Stimulated activated memory B cell treated with anti-CD40 and anti-IgM and Interleukin-4, amounts not matched to agents 10 μg/mL and 1 μg/mL and 100 μg/mL, for 72 hours (primary cell): ENCODE measurements at regions not wholly inside any gene's neighbourhood (a gene's known extent, or its start where the extent isn't known, plus 50 kb on each side); places are given as distances from the start of the nearest gene placed in this dataset.

Source experiments
- ATAC-seq: fragments of 150-1000 bp; cut with Tn5 transposase; 2 replicates; pipeline ENCODE4 v1.10.0; 2021
- H3K27ac Mint-ChIP-seq: one replicate; pipeline ENCODE4 v1.8.0; 2022; ENCODE audit warnings: mild to moderate bottlenecking, mixed read lengths
- H3K27me3 Mint-ChIP-seq: one replicate; pipeline ENCODE4 v1.8.0; 2022; ENCODE audit warnings: mixed read lengths
- H3K36me3 Mint-ChIP-seq: one replicate; pipeline ENCODE4 v1.8.0; 2022; ENCODE audit warnings: mixed read lengths
- H3K4me1 Mint-ChIP-seq: one replicate; pipeline ENCODE4 v1.8.0; 2022; ENCODE audit warnings: mixed read lengths
- H3K4me3 Mint-ChIP-seq: one replicate; pipeline ENCODE4 v1.8.0; 2022; ENCODE audit warnings: mild to moderate bottlenecking, moderate library complexity, mixed read lengths
- H3K9me3 Mint-ChIP-seq: one replicate; pipeline ENCODE4 v1.8.0; 2022; ENCODE audit warnings: mixed read lengths

DNA sequence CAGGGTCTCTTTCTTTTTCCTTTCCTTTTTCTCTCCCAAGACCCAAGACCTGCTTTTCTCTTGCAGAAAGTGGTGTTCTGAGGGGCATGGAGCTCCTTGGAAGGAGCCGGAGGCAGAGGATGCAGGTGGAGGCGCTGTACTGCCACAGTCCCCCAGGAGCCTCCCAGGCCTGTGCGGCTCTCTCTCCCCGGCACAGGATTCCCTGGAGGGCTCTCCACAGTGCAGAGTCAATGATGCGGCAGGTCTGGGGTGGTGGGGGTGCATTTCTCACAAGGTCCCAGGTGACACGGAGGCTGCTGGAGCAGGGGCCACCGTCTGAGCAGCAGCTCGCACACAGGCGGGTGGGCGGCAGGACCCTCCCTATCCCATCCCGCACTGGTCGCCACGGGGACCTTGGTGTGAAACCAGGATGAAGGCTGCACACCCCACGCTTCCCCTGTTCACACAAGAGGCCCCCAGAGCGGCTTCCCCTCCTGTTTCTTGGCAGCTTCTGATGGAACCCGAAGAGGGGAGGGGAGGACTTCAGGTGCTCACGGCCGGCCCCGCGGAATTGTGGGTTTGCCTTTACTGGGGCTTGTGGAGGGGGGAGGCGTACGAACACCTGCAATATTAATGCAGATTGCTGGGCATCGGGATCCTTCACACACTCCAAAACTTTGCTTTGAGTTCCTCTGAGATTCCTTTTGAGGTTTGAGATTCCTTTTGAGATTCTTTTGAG lies 186.9 kb downstream of the ENGASE start:
- Mint-ChIP-seq H3K4me1 (no peaks in the 10 kb centered on the region), H3K9me3 (no peaks in the 10 kb centered on the region), H3K27me3 (peaks cover 59% of the 10 kb centered on the region), H3K36me3 (no peaks in the 10 kb centered on the region), H3K4me3 (no peak overlapping the region), H3K27ac (no peak overlapping the region)
- ATAC-seq, result no peak

- no peaks in the 10 kb centered on the region for H3K4me1 Mint-ChIP-seq
- no peak overlapping the region for H3K27ac Mint-ChIP-seq
- H3K4me3 Mint-ChIP-seq, result no peak overlapping the region
- no peaks in the 10 kb centered on the region for H3K36me3 Mint-ChIP-seq
- H3K9me3 Mint-ChIP-seq, result no peaks in the 10 kb centered on the region
- ATAC-seq, result no peak
- peaks cover 70% of the 10 kb centered on the region for H3K27me3 Mint-ChIP-seq
These were observed 184.2 kb downstream of the ENGASE start for GRCh38 chr17:79258843-79259242.

DNA sequence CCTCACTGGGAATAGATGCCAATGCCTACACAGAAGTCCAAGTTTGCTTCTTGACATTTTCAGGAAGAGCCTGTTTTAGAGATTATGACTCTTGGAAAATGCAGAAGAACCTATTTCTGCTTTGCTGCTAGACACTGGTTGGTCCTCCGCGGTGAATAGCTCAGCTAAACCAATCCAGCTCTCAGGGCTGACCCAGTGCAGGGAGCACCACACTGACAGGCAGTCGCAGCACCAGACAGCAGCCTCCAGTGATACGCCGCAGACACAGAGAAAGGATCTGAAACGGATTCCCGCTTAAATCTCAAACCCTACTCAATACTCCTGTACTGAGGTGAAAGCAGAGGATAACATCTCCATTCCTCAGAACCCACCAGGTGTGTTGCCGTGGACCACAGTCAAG lies 183.4 kb downstream of the ENGASE start:
- Mint-ChIP-seq H3K4me1 (peaks cover 4% of the 10 kb centered on the region), H3K27me3 (peaks cover 78% of the 10 kb centered on the region), H3K9me3 (no peaks in the 10 kb centered on the region), H3K4me3 (no peak overlapping the region), H3K27ac (no peak overlapping the region), H3K36me3 (no peaks in the 10 kb centered on the region)
- ATAC-seq, result no peak

DNA sequence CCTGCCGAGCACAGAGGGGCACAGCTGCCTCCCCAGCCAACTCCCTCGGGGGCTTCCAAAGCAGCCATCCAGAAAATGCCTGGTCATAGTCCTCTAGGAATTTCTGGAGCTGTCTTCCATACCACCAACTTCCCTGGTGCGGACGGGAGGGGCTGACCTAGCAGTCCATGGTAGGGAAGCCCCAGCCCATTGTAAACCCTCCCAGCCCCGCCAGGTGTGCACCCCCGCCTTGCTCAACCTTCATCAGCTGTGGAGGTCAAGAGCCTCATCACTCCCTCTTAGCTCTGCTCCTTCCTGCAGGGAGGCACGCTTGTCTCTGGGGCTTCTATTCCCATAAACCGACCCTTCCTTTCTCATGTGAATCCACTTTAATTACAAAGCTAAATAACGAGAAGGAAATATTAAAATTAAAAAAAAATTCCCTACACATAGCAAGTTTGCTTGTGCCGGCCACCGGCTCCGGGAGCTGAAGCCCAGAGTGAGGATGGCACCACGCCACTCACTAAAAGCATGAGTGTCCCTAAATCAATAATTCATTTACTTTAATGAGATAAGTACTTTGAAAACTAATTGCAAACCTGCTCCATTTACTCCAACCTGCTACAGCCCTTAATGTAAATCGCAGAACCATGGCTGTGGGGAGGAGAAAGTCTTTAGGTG lies 181.4 kb downstream of the ENGASE start:
- no peak overlapping the region for H3K27ac Mint-ChIP-seq
- no peak for ATAC-seq
- H3K27me3 Mint-ChIP-seq, result peaks cover 87% of the 10 kb centered on the region
- H3K9me3 Mint-ChIP-seq, result no peaks in the 10 kb centered on the region
- no peaks in the 10 kb centered on the region for H3K36me3 Mint-ChIP-seq
- no peak overlapping the region for H3K4me3 Mint-ChIP-seq
- peaks cover 9% of the 10 kb centered on the region for H3K4me1 Mint-ChIP-seq

- Mint-ChIP-seq H3K27ac (no peak overlapping the region), H3K36me3 (no peaks in the 10 kb centered on the region), H3K4me3 (no peak overlapping the region), H3K9me3 (no peaks in the 10 kb centered on the region), H3K4me1 (peaks cover 9% of the 10 kb centered on the region), H3K27me3 (peaks cover 87% of the 10 kb centered on the region)
- ATAC-seq, result no peak
These were observed 180.8 kb downstream of the ENGASE start for GRCh38 chr17:79255456-79255855.

DNA sequence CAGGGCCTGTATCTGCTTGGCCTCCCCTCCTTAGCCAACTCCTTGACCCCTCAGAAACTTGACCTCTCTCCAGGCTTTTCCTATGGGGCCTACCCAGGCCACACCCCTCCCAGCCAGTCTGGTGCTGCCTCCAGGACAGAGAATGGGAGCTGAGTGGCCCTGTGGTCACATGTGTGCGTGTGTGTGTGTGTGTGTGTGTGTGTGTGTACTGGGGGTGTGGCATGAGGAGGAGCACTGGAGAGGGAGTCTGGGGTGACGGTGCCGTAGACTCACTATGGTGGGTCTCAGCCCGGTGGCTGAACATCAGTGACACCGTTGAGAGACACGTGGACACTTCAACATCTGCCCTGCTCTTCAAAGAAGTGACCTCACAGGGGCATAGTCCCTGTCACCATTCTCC lies 180.4 kb downstream of the ENGASE start:
- H3K27me3 Mint-ChIP-seq, result peaks cover 86% of the 10 kb centered on the region
- H3K4me1 Mint-ChIP-seq, result peaks cover 9% of the 10 kb centered on the region
- ATAC-seq, result no peak
- H3K27ac Mint-ChIP-seq, result no peak overlapping the region
- no peaks in the 10 kb centered on the region for H3K9me3 Mint-ChIP-seq
- no peaks in the 10 kb centered on the region for H3K36me3 Mint-ChIP-seq
- H3K4me3 Mint-ChIP-seq, result no peak overlapping the region

DNA sequence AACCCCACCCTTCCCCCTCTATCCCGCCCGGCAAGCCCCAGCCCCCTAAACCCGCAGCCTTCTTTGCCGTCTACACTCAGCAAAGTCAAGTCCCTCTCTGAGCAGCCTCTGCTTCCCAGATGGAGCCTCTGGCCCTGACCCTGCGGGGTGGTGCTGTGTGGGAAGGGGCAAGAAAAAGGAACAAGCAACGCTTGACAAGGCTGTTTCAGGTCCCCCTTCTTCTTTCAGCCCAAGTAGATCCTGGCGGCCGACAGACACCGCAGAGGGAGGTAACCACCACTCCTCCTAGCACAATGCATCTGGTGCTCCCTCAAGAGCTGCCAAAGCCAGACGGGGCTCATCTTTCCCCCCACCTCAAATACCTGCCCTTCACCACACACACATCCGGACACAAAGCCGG lies 178.3 kb downstream of the ENGASE start:
- Mint-ChIP-seq H3K27me3 (peaks cover 78% of the 10 kb centered on the region), H3K9me3 (no peaks in the 10 kb centered on the region), H3K4me3 (no peak overlapping the region), H3K27ac (no peak overlapping the region), H3K36me3 (no peaks in the 10 kb centered on the region), H3K4me1 (peaks cover 9% of the 10 kb centered on the region)
- ATAC-seq, result peak; percentile 58

DNA sequence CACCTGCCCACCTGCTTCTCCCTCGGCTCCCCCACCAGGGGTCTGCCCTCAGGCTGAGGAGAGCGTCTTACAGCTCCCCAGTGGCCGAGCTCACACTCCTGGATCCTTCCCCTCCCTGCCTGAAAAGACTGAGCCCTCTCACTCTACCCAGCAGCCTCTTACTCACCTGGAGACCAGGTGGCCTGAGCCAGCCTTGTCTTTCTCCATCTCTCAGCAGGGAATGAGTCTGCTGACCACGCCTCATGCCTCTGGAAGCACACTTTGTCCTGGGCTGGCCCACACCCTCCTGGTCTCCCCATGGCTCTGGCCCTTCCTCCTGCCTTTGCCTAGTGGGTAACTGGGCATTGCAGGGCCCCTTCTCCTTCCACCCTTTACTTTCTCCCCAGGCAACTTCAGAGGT lies 177.2 kb downstream of the ENGASE start:
- Mint-ChIP-seq H3K9me3 (no peaks in the 10 kb centered on the region), H3K36me3 (no peaks in the 10 kb centered on the region), H3K4me1 (peaks cover 9% of the 10 kb centered on the region), H3K27me3 (peaks cover 72% of the 10 kb centered on the region), H3K27ac (no peak overlapping the region), H3K4me3 (no peak overlapping the region)
- no peak for ATAC-seq

DNA sequence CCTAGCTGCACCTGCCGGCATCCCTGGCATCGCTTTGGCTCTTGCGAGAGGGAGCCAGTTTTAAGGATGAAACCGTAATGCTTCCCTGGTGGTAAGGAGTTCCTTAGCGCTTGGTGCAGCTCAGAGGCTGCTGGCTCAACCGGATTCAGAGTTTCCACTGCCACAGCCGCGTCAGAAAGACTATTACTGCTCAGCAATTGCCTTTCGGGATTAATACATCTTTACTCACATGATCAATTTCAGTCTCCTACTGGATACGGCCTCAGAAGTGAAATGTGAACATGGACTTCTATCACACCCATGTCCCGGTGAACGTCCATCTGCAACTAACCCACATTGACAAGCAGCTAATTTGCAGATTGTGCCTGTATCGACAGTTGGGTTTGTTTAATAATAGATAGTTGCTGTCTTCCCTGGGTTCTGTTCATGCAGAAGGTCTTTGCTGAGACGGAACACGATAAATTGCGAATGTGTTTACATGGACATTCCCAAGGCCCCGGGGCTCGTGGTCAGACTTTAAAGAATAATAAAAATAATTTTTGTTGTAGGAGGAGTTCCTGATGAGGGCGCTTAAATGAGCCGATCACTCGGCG lies 175.4 kb downstream of the ENGASE start:
- Mint-ChIP-seq H3K4me1 (peaks cover 9% of the 10 kb centered on the region), H3K36me3 (no peaks in the 10 kb centered on the region), H3K4me3 (no peak overlapping the region), H3K27me3 (peaks cover 54% of the 10 kb centered on the region), H3K27ac (no peak overlapping the region), H3K9me3 (no peaks in the 10 kb centered on the region)
- ATAC-seq, result no peak

DNA sequence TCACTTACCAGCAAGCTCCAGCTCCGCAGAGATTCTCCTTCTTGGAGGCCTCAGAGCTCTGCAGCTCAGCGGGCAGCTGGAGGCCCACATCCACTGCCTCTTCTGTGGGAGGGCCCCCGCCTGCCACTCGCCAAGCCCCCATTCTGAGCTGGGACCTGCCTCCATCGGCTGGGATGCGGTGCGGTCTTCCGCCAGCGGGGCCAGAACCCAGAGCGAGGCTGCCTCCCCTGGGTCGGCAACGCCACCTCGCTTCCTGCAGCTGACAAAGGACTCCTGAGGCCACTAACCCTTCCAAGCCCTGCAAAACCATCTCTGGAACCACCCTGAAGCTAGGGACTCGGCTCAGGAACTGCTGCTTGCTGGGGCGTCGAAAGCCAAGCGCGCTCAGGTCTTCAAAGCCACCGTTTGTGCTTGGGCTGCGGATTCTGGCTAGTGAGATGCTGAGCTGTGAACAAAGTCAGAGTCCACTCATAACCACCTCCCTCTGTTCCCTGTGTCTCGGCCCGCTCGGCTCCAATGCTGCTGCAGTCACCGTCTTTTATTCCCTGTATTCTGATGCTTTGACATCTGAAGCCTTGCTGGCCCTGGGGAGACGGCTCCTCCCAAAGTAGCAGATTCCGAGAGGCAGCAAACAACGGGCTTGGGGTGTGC lies 174.3 kb downstream of the ENGASE start:
- Mint-ChIP-seq H3K27ac (no peak overlapping the region), H3K36me3 (no peaks in the 10 kb centered on the region), H3K4me3 (no peak overlapping the region), H3K9me3 (no peaks in the 10 kb centered on the region), H3K27me3 (peaks cover 49% of the 10 kb centered on the region), H3K4me1 (peaks cover 10% of the 10 kb centered on the region)
- no peak for ATAC-seq

GRCh38 chr17:79246225-79247190 lies 171.9 kb downstream of the ENGASE start:
- no peak for ATAC-seq
- H3K4me3 Mint-ChIP-seq, result no peak overlapping the region
- peaks cover 32% of the 10 kb centered on the region for H3K27me3 Mint-ChIP-seq
- H3K36me3 Mint-ChIP-seq, result no peaks in the 10 kb centered on the region
- no peaks in the 10 kb centered on the region for H3K9me3 Mint-ChIP-seq
- H3K27ac Mint-ChIP-seq, result no peak overlapping the region
- peaks cover 16% of the 10 kb centered on the region for H3K4me1 Mint-ChIP-seq

- no peak overlapping the region for H3K4me3 Mint-ChIP-seq
- peaks cover 26% of the 10 kb centered on the region for H3K27me3 Mint-ChIP-seq
- H3K4me1 Mint-ChIP-seq, result peaks cover 16% of the 10 kb centered on the region
- H3K9me3 Mint-ChIP-seq, result no peaks in the 10 kb centered on the region
- no peak for ATAC-seq
- no peak overlapping the region for H3K27ac Mint-ChIP-seq
- H3K36me3 Mint-ChIP-seq, result no peaks in the 10 kb centered on the region
These were observed 170.0 kb downstream of the ENGASE start for GRCh38 chr17:79244665-79245064.

DNA sequence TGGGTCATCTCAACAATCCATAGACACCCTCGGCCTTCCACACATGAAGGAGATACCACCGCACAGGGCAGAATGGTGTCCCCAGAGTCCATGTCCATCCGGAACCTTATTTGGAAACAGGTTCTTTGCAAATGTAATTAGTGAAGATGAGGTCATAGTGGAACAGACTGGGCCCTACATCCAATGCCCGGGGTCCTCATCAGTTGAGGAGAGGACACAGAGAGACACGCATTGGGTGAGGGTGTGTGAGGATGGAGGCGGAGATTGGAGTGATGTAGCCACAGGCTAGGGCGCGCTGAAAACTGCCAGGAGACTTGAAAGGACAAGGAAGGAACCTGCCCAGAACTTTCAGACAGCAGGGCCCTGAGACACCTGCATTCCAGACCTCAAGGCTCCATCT lies 169.4 kb downstream of the ENGASE start:
- Mint-ChIP-seq H3K27ac (peak overlapping the region; percentile 70), H3K4me3 (no peak overlapping the region), H3K4me1 (peaks cover 16% of the 10 kb centered on the region), H3K36me3 (no peaks in the 10 kb centered on the region), H3K9me3 (no peaks in the 10 kb centered on the region), H3K27me3 (peaks cover 26% of the 10 kb centered on the region)
- no peak for ATAC-seq

DNA sequence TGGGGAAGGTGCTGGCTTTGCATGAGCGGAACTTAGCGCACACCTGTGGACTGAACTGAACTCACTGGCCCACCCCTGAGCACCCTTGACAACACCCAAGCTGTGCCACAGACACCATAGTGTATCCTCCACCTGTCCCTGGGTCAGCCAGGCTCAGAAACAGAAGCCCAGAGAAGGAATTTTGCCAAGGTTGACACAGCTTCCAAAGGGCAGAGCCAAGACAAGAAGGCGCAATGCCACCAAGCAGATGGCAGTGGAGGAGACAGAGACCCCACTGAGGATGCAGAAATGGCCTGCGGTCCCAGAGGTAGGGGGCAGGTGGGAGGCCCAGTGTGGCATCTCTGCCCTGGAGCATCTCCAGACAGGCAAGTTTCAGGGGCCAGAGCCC lies 169.0 kb downstream of the ENGASE start:
- H3K36me3 Mint-ChIP-seq, result no peaks in the 10 kb centered on the region
- peaks cover 16% of the 10 kb centered on the region for H3K4me1 Mint-ChIP-seq
- H3K4me3 Mint-ChIP-seq, result no peak overlapping the region
- H3K27ac Mint-ChIP-seq, result peak overlapping the region; percentile 70
- peaks cover 29% of the 10 kb centered on the region for H3K27me3 Mint-ChIP-seq
- no peaks in the 10 kb centered on the region for H3K9me3 Mint-ChIP-seq
- ATAC-seq, result peak; percentile 39
